HepG2 (cell line): ENCODE measurements at regions not wholly inside any gene's neighbourhood (a gene's known extent, or its start where the extent isn't known, plus 50 kb on each side); places are given as distances from the start of the nearest gene placed in this dataset.
A peak's percentile ranks its signal among the peaks of the same experiment; 100 is the strongest.

Experiments used
- ATAC-seq: fragments of 200-7000 bp; cut with Tn5 transposase; 3 replicates; pipeline ENCODE4 v1.9.1; 2020; ENCODE audit warnings: mild to moderate bottlenecking, moderate library complexity
- BruUV-seq: library from RNA; stranded (reverse); fragments of 400-500 nt; replicated peaks from 2 replicates; lab custom pipeline; 2021; lab: Mats Ljungman, UMichigan
- CTCF ChIA-PET: fragments of 300-600 bp; formaldehyde crosslinking; extraction: SDS; loops from one replicate; lab custom pipeline; 2021; ENCODE audit warnings: low total read pairs, inconsistent platforms, low intra/inter-chr PET ratio; lab: Yijun Ruan, JAX
- POLR2A ChIA-PET: fragments of 350-600 bp; sonication (Branson Sonifier 250); formaldehyde crosslinking; loops from one replicate; lab custom pipeline; 2020; ENCODE audit warnings: antibody characterized with exemption, inconsistent platforms; lab: Yijun Ruan, JAX
- DNase-seq: peaks from one replicate; pipeline ENCODE4 v3.0.0-alpha.2; 2015; ENCODE audit warnings: low spot score
- FAIRE-seq: peaks from 3 replicates; lab custom pipeline; 2011; peaks lifted over from hg19 to GRCh38; lab: Jason Lieb, UNC
- H2AFZ ChIP-seq: one replicate; pipeline ENCODE4 v1.6.1; 2011; ENCODE audit warnings: low read length, inconsistent platforms
- H3K27ac ChIP-seq: fragments of 300-600 bp; 3 replicates; pipeline ENCODE4 v1.8.0; 2011; ENCODE audit warnings: mixed run types, mild to moderate bottlenecking, mixed read lengths, low read length, inconsistent platforms; ENCODE audit not compliant: insufficient read depth; ENCODE audit errors: extremely low read length
- H3K27me3 ChIP-seq, 2 experiments: fragments of 200-600 bp in 1 of 2; 2 replicates in 1 of 2; 3 replicates in 1 of 2; pipeline versions ENCODE4 v1.6.0 to v1.8.0; 2011; ENCODE audit warnings: low read length in 2 of 2, mild to moderate bottlenecking in 2 of 2, moderate library complexity in 2 of 2, inconsistent platforms in 1 of 2; ENCODE audit not compliant: insufficient read depth in 2 of 2, control insufficient read depth in 1 of 2
- H3K36me3 ChIP-seq, 2 experiments: fragments of 200-600 bp in 1 of 2; replicated peaks in 1 of 2; 2 replicates in 1 of 2; 3 replicates in 1 of 2; pipeline versions ENCODE4 v1.5.1 to v1.8.0; 2011; ENCODE audit warnings: low read length in 2 of 2, inconsistent platforms in 1 of 2; ENCODE audit not compliant: insufficient read depth in 2 of 2, control insufficient read depth in 1 of 2
- H3K4me1 ChIP-seq: 2 replicates; pipeline ENCODE4 v1.5.1; 2012; ENCODE audit warnings: low read length, inconsistent platforms; ENCODE audit not compliant: insufficient read depth
- H3K4me2 ChIP-seq: 2 replicates; pipeline ENCODE4 v1.6.0; 2011; ENCODE audit warnings: low read depth, low read length, inconsistent platforms
- H3K4me3 ChIP-seq, 3 experiments: fragments of 200-600 bp in 1 of 3; sonication (generic), shearing (Covaris generic) in 1 of 3; replicated peaks in 1 of 3; 2 replicates each; pipeline ENCODE4 v1.5.1; 2011 to 2016; ENCODE audit warnings: low read length in 3 of 3, inconsistent platforms in 2 of 3, low read depth in 2 of 3, mild to moderate bottlenecking in 2 of 3, control low read depth in 1 of 3, mixed read lengths in 1 of 3; ENCODE audit not compliant: insufficient read depth in 1 of 3
- H3K79me2 ChIP-seq: one replicate; pipeline ENCODE4 v1.6.1; 2011; ENCODE audit warnings: low read length, inconsistent platforms; ENCODE audit not compliant: insufficient read depth
- H3K9ac ChIP-seq: 2 replicates; pipeline ENCODE4 v1.6.0; 2011; ENCODE audit warnings: mild to moderate bottlenecking, low read depth, low read length, inconsistent platforms; ENCODE audit not compliant: insufficient read depth
- H3K9me3 ChIP-seq: 2 replicates; pipeline ENCODE4 v1.5.1; 2012; ENCODE audit warnings: mild to moderate bottlenecking, low read length
- H4K20me1 ChIP-seq: 2 replicates; pipeline ENCODE4 v1.6.0; 2011; ENCODE audit warnings: inconsistent platforms, mild to moderate bottlenecking, low read length, moderate library complexity; ENCODE audit not compliant: insufficient read depth
- USF2 ChIP-seq, 2 experiments: sonication (generic) in 1 of 2; formaldehyde crosslinking in 1 of 2; IDR thresholded peaks; 2 replicates each; pipeline versions ENCODE4 v1.5.1 to v1.6.1; 2011 to 2020; ENCODE audit warnings: borderline replicate concordance in 1 of 2, low read depth in 1 of 2, low read length in 1 of 2, mild to moderate bottlenecking in 1 of 2, missing genetic modification reagents in 1 of 2, moderate library complexity in 1 of 2
- ZNF607 ChIP-seq: sonication (generic); formaldehyde crosslinking; IDR thresholded peaks from 2 replicates; pipeline ENCODE4 v1.5.1; 2020; ENCODE audit warnings: missing genetic modification reagents, mild to moderate bottlenecking, borderline replicate concordance
- ZSCAN29 ChIP-seq: sonication (generic); formaldehyde crosslinking; conservative IDR thresholded peaks from 2 replicates; pipeline ENCODE4 v1.4.0; 2020; ENCODE audit warnings: mild to moderate bottlenecking, missing genetic modification reagents
- WGBS: methylation state at CpG from one replicate; pipeline ENCODE4 v1.1.6; 2017; ENCODE audit warnings: low lambda C conversion rate; 5-methylcytosine and 5-hydroxymethylcytosine counted together
- in situ Hi-C: cut with HindIII; loops from 2 replicates; pipeline ENCODE4 v1.10.0; 2017; ENCODE audit warnings: low pct_unique_long_range_greater_than_20kb; ENCODE audit not compliant: extremely low pct_ligation_motif_present
- intact Hi-C: fragments of 100-400 bp; cut with micrococcal nuclease; formaldehyde crosslinking; loops from one replicate; pipeline ENCODE4 v1.10.0; 2022; ENCODE audit not compliant: unreplicated experiment
- TF ChIP-seq, protein P1 (sequence below): sonication (generic); formaldehyde crosslinking; IDR thresholded peaks from 2 replicates; pipeline ENCODE4 v1.4.0; 2020; ENCODE audit warnings: missing genetic modification reagents, borderline replicate concordance

DNA sequence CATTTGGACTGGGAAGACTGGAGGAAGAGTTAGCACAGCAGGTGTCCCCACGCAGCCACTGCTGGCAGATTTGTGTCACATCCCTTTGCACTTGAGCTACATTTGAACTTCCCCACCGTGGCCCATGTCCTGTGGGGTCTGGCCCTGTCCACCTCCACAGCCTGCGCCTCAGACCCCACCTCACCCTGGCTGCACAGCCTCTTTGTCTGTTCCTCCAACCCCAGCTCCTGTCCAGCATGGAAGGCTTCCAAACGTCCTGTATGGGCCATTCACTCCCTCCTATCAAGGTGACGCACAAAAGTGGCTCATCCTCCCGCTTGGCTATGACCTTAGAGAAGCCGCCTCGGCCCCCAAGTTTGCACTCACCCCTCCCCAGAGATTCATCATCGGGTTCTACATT is 200.6 kb downstream of the FOXL1 start (continued):
- TF ChIP-seq ZSCAN29 (CRISPR knock-in tag) = no peak
- TF ChIP-seq, protein P1, sequence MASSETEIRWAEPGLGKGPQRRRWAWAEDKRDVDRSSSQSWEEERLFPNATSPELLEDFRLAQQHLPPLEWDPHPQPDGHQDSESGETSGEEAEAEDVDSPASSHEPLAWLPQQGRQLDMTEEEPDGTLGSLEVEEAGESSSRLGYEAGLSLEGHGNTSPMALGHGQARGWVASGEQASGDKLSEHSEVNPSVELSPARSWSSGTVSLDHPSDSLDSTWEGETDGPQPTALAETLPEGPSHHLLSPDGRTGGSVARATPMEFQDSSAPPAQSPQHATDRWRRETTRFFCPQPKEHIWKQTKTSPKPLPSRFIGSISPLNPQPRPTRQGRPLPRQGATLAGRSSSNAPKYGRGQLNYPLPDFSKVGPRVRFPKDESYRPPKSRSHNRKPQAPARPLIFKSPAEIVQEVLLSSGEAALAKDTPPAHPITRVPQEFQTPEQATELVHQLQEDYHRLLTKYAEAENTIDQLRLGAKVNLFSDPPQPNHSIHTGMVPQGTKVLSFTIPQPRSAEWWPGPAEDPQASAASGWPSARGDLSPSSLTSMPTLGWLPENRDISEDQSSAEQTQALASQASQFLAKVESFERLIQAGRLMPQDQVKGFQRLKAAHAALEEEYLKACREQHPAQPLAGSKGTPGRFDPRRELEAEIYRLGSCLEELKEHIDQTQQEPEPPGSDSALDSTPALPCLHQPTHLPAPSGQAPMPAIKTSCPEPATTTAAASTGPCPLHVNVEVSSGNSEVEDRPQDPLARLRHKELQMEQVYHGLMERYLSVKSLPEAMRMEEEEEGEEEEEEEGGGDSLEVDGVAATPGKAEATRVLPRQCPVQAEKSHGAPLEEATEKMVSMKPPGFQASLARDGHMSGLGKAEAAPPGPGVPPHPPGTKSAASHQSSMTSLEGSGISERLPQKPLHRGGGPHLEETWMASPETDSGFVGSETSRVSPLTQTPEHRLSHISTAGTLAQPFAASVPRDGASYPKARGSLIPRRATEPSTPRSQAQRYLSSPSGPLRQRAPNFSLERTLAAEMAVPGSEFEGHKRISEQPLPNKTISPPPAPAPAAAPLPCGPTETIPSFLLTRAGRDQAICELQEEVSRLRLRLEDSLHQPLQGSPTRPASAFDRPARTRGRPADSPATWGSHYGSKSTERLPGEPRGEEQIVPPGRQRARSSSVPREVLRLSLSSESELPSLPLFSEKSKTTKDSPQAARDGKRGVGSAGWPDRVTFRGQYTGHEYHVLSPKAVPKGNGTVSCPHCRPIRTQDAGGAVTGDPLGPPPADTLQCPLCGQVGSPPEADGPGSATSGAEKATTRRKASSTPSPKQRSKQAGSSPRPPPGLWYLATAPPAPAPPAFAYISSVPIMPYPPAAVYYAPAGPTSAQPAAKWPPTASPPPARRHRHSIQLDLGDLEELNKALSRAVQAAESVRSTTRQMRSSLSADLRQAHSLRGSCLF = no peak

DNA sequence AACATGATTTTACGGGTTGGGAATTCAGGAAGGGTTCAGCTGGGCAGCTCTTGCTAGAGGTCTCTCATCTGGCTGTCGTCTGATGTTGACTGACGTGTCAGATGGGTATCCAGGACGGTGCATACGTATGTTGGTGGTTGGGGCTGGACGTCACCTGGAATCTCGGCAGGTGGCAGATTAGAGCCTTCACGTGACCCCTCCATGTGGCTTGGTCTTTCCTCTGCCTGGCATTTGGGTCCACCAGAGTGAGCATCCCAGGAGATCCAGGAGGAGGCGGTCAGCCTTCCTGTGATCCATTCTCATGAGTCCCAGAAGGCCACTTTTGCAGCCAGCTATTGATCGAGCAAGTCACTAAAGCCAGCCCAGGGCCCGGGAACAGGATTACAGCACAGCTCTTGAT is 202.7 kb downstream of the FOXL1 start:
- no peak overlapping the region for H3K4me3 ChIP-seq
- POLR2A ChIA-PET = no interaction called here
- H3K27me3 ChIP-seq = peaks cover 0 to 56% of the 10 kb centered on the region in 2 experiments; a peak in 3 of 5 replicates
- no peaks in the 10 kb centered on the region for H3K4me1 ChIP-seq
- in situ Hi-C loops (no loop called here), intact Hi-C loops (no loop called here)
- H3K79me2 ChIP-seq = no peaks in the 10 kb centered on the region
- no peak overlapping the region for H3K4me2 ChIP-seq
- no peak overlapping the region for H2AFZ ChIP-seq
- no peaks in the 10 kb centered on the region for H4K20me1 ChIP-seq
- FAIRE-seq = no peak
- 0 out of 2 replicates have a peak, but pooled peaks have one; percentile 19 for TF ChIP-seq USF2 (IDR thresholded peaks at IDR 0.05; ENCODE audit: low read depth, low read length)
- no peak for TF ChIP-seq USF2 (CRISPR knock-in tag; IDR thresholded peaks at IDR 0.05; ENCODE audit: borderline replicate concordance)
- TF ChIP-seq ZNF607 (CRISPR knock-in tag) = no peak
- TF ChIP-seq, all 625 proteins: peak for 1
- ATAC-seq (no peak), DNase-seq (no peak)
- CTCF ChIA-PET = no interaction called here
- Histone ChIP-seq H3K9ac (no peak overlapping the region), H3K27ac (no peak overlapping the region), H3K36me3 (no peaks in the 10 kb centered on the region), H3K9me3 (no peaks in the 10 kb centered on the region)
- BruUV-seq = no TSS peak
- 33% methylated on average over 9 of the region's 11 CpGs for WGBS
